ENCODE measurements at regions not wholly inside any gene's neighbourhood (a gene's known extent, or its start where the extent isn't known, plus 50 kb on each side); places are given as distances from the start of the nearest gene placed in this dataset.

GRCh38 chr1:168782559-168783116 is 53.6 kb upstream of the DPT start:
- DNase-seq: no peak

- no peak for DNase-seq
These were observed 54.6 kb upstream of the DPT start for GRCh38 chr1:168783458-168784210.

DNA sequence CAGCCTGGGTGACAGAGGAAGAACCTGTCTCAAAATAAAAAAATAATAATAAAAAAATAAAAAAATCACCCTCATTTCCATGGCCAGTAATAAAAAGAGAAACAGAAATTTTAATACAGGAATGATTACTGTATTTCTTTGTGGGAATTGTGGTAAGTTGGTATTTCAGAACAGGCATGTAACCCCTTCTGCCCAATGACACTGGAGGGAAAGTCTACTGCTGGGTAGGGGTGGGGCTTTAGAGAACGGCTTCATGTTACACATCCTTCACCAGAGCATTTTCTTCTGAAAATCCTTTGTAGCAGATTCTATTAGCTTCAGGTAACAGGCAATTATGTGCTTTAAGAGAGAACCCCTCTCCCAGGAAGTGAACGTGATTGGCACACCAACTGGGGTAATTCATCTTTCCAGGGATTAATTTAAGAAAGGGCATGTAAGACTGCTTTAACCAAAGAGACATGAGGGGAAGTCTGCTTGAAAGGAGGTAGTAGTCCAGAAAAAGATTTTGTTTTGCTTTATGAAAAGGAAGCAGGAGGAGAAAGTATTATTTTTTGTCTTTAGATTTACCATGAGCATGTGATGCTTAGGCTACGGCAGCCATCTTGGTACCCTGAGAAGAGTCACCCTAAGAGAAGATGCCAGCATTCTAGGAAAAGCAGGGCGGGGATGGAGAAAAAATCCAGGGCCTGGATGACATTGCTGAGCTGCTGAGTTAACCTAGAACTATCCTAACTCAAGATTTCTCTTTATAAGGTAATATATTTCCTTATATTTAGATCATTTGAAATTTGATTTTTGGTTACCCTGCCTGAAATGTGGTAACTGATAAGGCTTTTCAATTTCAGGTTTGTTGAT is 57.7 kb upstream of the DPT start:
- peak; percentile 71 for DNase-seq

DNA sequence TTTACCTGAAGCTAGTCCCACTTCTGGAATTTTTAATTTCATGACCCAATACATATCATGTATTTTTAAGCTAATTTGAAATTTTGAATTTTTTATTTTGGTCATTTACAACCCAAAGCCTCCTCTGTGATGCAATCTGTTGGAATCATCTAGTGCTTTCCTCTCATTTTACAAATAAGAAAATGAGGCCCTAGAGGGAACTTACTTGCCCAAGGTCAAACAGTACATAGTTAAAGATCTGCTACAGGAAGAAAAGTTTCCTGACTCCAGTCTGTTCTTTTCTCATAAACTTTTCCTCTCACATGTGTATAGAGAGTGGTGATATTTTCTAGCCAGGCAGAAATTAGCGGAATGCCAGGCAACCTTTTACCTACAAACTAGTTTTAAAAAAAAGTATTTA is 59.3 kb upstream of the DPT start:
- no peak for DNase-seq

DNA sequence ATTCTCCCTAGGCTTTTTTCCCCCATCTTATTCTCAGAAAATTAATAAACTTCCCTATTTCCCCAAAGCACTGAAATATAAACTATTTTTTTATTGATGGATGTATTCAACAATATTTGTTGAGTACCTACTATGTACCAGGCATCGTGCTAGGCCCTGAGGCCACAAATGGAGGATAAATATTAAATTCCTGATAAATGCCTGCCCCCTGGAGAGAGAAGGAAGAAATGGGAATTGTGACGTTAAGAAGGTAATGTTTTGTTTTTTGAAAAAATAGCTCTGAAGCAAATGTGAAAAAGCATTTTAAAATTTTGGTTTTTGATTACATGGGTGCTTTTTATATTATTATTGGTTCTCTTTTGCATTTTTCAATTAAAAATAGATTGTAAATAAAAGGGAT is 60.5 kb upstream of the DPT start:
- no peak for DNase-seq

DNA sequence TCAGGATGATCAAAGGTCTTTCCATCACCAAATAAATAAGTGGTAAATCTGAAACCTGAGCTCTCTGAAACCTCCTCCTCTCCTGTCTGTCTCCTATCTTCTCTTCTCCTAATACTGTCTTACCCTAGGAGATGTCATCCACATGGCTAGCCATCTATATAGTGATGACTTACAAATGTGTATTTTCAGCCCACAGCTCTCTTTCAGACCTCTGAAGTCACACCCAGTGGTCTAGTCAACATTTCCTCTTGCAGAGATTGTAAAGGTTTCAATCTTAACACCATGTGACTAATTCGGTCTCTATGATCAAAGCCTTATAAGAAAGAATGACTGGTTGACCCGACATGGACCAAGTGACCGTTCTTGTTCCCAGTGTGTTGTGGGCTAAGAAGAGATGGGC is 63.1 kb upstream of the DPT start:
- DNase-seq: no peak

DNA sequence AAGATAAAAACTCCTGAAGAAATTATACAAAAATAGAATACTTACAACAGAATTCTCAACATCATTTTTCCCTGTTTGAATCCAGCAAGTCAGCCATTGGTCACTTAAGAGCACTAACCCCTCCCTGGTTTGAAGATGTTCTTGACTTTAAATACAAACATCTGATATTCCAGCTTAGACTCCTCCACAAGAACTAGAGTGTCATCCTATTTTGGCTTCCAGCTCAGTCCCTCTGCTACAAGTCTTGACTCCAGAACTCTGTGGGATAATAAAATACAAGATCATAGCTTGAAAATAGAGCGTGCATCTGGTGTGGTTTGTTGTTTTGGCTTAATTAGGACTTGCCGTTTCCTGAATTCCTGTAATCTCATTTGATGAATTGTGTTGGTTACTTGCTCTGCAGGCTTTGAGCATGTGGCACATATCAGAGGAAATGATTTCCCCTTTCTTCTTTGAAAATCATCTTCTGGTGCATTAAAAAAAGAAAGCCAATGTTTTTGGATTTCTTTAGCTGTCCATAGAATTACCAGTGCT is 63.7 kb upstream of the DPT start:
- DNase-seq: no peak

GRCh38 chr1:168794057-168794456 is 65.1 kb upstream of the DPT start:
- peak; percentile 62 for DNase-seq

DNA sequence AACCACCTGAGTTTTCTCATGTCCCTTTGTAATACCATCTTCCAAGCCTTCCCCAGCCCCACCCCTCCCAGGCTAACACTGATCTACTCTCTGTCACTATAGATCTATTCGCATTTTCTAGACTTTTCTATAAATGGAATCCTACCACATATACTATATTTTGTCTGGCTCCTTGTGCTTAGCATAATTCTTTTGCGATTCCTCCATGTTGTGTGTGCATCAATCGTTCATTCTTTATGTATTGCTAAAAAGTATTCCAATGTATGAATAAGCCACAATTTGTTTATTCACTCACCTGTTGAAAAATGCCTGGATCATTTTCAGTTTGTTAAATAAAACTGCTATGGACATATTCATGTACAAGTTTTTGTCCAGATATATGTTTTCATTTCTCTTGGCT is 66.7 kb upstream of the DPT start:
- no peak for DNase-seq

GRCh38 chr1:168799927-168800605 is 71.1 kb upstream of the DPT start:
- DNase-seq: no peak

DNA sequence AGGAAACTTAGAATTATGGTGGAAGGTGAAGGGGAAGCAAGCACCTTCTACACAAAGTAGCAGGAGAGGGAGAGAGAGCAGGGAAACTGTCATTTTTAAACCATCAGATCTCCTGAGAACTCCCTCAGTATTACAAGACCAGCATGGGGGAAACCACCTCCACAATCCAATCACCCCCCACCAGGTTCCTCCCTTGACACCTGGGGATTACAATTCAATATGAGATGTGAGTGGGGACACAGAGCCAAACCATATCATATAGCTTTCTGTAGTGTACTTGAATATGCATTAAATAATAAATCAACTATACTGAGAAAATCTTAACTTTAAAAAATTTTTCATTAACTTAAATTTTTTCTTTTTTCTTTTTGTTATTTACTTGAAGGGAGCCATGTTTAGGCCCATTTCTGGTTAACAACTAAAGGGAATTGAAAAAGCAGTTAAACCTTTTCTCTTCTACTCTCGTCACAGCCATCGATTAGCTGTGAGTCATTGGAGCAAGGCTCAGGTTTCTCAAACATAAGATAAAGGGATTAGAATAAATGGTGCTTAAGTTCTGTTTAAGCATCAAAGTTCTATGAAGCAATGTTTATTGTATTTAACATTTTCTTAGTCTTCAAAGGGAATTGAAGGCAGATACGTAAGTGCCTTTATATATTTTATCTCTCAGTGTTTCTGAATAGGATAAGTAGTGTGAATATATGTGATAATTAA is 72.2 kb upstream of the DPT start:
- no peak for DNase-seq

DNA sequence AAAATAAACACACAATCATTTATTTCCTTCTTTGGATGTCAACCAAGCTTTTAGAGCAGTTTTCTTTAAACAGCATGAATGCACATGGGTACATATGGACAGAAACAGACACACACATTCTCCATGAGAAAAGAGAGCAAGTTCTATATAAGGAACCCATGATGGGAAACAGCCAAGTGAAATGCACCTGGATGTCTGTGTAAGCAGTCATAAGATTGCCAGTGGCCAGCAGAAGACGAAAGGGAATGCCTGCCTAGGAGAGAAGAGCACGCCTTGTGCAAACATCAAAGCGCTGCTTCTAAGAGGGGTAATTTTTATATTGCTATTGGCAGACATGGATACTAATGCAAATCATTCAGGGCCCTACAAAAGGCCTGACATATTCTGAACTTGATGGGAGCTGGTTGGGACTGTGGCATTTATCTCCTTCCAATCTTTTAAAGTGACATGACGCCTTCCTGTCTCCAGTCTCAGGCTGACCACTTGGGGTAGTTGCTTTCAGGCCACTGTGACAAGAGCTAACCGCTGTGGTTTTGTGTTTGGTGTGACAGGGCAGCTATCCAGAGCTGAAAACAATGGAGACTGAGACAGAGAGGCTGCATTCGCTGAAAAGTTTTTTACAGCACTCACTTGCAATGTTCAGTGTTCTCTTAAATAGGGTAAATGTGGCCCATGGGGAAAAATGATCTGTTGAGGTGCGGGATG is 75.0 kb upstream of the DPT start:
- DNase-seq: peak; percentile 45

DNA sequence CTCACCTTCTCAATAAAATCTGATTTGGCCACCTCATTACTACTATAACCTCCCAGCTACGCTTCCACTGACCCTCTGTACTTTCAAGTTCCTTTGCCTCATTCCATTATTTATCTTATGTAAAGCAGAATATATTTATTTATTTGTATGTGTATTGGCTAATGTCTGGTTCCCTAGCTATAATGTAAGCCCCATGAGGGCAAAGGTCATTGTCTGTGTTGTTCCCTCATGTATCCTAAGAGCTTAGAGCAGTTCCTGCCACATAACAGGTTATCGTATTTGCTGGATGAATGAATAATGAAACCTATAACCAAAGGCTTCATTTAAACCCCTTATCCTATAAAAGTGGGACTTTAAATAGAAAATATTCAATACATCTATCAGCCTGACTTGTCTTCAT is 77.9 kb upstream of the DPT start:
- DNase-seq: no peak

GRCh38 chr1:168811176-168811575 is 82.2 kb upstream of the DPT start:
- no peak for DNase-seq

- DNase-seq: no peak
These were observed 90.7 kb upstream of the DPT start for GRCh38 chr1:168819668-168820067.

DNA sequence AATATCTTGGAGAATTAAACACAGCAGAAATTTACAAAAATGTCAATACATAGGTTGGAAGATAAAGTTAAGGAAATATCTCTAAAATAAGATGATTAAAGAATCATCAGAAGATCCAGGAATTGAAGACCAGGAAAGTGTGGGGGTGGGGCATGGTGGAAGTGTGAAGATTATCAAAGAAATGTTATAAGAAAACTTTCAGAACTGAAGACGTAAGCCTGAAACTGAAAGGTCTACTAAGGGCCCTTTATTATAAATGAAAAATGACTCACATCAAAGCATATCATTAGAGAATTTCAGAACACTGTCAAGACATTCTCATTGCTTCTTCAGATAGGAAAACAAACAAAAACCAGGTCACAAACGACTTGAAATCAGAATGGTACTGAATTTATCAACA is 92.4 kb upstream of the DPT start:
- DNase-seq: no peak

GRCh38 chr1:168822911-168823310 is 93.9 kb upstream of the DPT start:
- no peak for DNase-seq

DNA sequence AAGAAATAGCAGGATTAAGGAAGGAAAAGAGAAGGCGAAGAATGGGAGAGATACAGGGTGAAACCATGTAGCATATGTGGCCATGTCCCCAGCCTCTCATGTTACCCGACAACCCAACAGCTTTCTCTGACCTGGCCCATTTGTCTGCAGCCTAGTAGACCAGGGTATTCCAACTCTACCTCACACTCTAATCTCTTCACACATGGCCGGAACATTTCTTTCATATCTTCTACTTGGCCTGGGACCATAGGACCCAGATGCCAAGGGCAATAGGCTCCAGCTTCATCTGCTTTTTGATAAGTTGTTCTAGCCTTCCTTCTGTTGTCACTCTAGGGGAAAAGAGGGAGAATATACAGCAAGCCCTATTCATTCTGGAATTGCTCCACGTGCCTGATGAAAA is 95.0 kb upstream of the DPT start:
- no peak for DNase-seq

- DNase-seq: no peak
These were observed 95.5 kb upstream of the DPT start for GRCh38 chr1:168824418-168825065.

DNA sequence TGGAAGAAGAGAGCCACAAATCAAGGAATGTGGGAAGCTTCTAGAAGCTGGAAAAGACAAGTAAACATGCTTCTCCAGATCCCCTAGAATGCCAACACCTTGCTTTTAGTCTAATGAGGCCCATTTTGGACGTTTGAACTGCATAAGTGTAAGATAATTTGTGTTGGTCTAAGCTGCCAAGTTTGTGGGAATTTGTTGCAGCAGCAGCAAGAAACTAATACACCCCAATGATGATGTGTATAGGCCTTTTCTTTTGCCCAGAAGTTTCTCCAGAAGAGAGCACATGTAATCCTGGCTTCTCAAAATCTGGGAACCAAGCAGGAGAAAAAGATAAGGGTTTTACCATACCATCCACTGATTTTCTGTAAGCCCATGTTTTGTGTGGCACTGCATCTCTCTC is 96.1 kb upstream of the DPT start:
- DNase-seq: no peak

DNA sequence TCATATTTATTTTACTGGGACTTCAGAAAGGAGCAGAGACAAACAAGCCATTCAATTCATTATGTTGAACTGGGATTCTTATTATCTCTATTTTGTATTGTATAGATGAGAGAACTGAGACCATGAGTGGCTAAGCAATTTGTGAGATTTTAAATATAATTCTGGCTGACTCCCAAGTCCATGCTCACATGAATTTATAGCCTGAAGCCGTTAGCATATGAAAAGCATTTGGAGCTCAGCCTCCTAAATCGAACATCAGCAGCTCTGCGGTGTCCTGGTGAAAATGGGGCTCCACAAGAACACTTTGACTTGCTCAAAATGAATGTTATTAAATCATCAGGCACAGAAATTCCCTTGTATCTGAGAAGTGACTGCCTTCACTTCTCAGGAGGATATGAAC is 96.8 kb upstream of the DPT start:
- no peak for DNase-seq
